ENCODE measurements at regions not wholly inside any gene's neighbourhood (a gene's known extent, or its start where the extent isn't known, plus 50 kb on each side); places are given as distances from the start of the nearest gene placed in this dataset.

- TF ChIP-seq CTCF (IDR thresholded peaks at IDR 0.05) (no peak), POLR2A (IDR thresholded peaks at IDR 0.05) (no peak)
- ATAC-seq = no peak
Observed at GRCh38 chr2:122255924-122256323, 500.5 kb downstream of the TSN start.

GRCh38 chr2:122261911-122262310 lies 506.5 kb downstream of the TSN start:
- 55 to 57% methylated on average over 2 of the region's 2 CpGs for WGBS, 2 donors
- TF ChIP-seq CTCF (IDR thresholded peaks at IDR 0.05) (no peak), POLR2A (IDR thresholded peaks at IDR 0.05) (no peak)
- no peaks in the 10 kb centered on the region for H3K9me3 ChIP-seq
- DNase-seq (no peak), ATAC-seq (no peak)
- H3K4me1 ChIP-seq = no peaks in the 10 kb centered on the region
- no peak overlapping the region for H3K27ac ChIP-seq
- no peak overlapping the region for H3K4me3 ChIP-seq
- intact Hi-C loops (cut with DNase I) = no loop called here
- no peaks in the 10 kb centered on the region for H3K27me3 ChIP-seq
- no peaks in the 10 kb centered on the region for H3K36me3 ChIP-seq (replicated peaks in 1 of 2; ENCODE audit: insufficient read depth in 1 of 2, low read depth in 2 of 2)

More at GRCh38 chr2:122255924-122256323, 500.5 kb downstream of the TSN start:
- intact Hi-C loops (cut with DNase I) = no loop called here
- Histone ChIP-seq H3K9me3 (no peaks in the 10 kb centered on the region), H3K4me3 (no peak overlapping the region), H3K27ac (no peak overlapping the region), H3K4me1 (no peaks in the 10 kb centered on the region), H3K27me3 (no peaks in the 10 kb centered on the region), H3K36me3 (replicated peaks in 1 of 2; ENCODE audit: insufficient read depth in 1 of 2, low read depth in 2 of 2) (no peaks in the 10 kb centered on the region)
- no peak for DNase-seq

- Histone ChIP-seq H3K9me3 (no peaks in the 10 kb centered on the region), H3K36me3 (replicated peaks in 1 of 2; ENCODE audit: insufficient read depth in 1 of 2, low read depth in 2 of 2) (no peaks in the 10 kb centered on the region), H3K4me3 (no peak overlapping the region), H3K27ac (no peak overlapping the region), H3K4me1 (no peaks in the 10 kb centered on the region), H3K27me3 (no peaks in the 10 kb centered on the region)
- DNase-seq (no peak), ATAC-seq (no peak)
- intact Hi-C loops (cut with DNase I) = no loop called here
- TF ChIP-seq CTCF (IDR thresholded peaks at IDR 0.05) = no peak
- TF ChIP-seq POLR2A (IDR thresholded peaks at IDR 0.05) = no peak
- WGBS, 2 donors = 38 to 43% methylated on average over 1 of the region's 1 CpG
Observed at GRCh38 chr2:122263746-122264145, 508.3 kb downstream of the TSN start.

GRCh38 chr2:122266636-122267035 lies 511.2 kb downstream of the TSN start:
- TF ChIP-seq CTCF (IDR thresholded peaks at IDR 0.05) = no peak
- no peak for TF ChIP-seq POLR2A (IDR thresholded peaks at IDR 0.05)
- WGBS, 2 donors = 16 to 30% methylated on average over 1 of the region's 1 CpG
- no peak for DNase-seq
- Histone ChIP-seq H3K27me3 (no peaks in the 10 kb centered on the region), H3K36me3 (replicated peaks in 1 of 2; ENCODE audit: insufficient read depth in 1 of 2, low read depth in 2 of 2) (no peaks in the 10 kb centered on the region), H3K4me3 (no peak overlapping the region), H3K4me1 (no peaks in the 10 kb centered on the region), H3K9me3 (no peaks in the 10 kb centered on the region), H3K27ac (no peak overlapping the region)
- no peak for ATAC-seq
- intact Hi-C loops (cut with DNase I) = no loop called here

- ATAC-seq = no peak
- WGBS, 2 donors = 81 to 85% methylated on average over 5 of the region's 5 CpGs
- H3K36me3 ChIP-seq (replicated peaks in 1 of 2; ENCODE audit: insufficient read depth in 1 of 2, low read depth in 2 of 2) = no peaks in the 10 kb centered on the region
- H3K9me3 ChIP-seq = no peaks in the 10 kb centered on the region
- TF ChIP-seq POLR2A (IDR thresholded peaks at IDR 0.05) (no peak), CTCF (IDR thresholded peaks at IDR 0.05) (no peak)
- no peaks in the 10 kb centered on the region for H3K4me1 ChIP-seq
- H3K27ac ChIP-seq = no peak overlapping the region
- intact Hi-C loops (cut with DNase I) = no loop called here
- H3K27me3 ChIP-seq = no peaks in the 10 kb centered on the region
- DNase-seq = no peak
- H3K4me3 ChIP-seq = no peak overlapping the region
Observed at GRCh38 chr2:122267947-122268346, 512.5 kb downstream of the TSN start.

Measured in body of pancreas (tissue), 4 donors.